HFFc6 (cell line): ENCODE measurements at regions not wholly inside any gene's neighbourhood (a gene's known extent, or its start where the extent isn't known, plus 50 kb on each side); places are given as distances from the start of the nearest gene placed in this dataset.

Experiments used
- DNase-seq: peaks from one replicate; pipeline ENCODE4 v3.0.0-alpha.2; 2018
- H3K27ac Mint-ChIP-seq: 2 replicates; pipeline ENCODE4 v1.8.0; 2020; ENCODE audit warnings: mild to moderate bottlenecking, mixed read lengths
- H3K27me3 Mint-ChIP-seq: 2 replicates; pipeline ENCODE4 v1.8.0; 2021; ENCODE audit warnings: mild to moderate bottlenecking, moderate library complexity, mixed read lengths; ENCODE audit not compliant: insufficient read depth
- H3K36me3 Mint-ChIP-seq: 2 replicates; pipeline ENCODE4 v1.8.0; 2021; ENCODE audit warnings: low read depth, mixed read lengths
- H3K4me1 Mint-ChIP-seq: 2 replicates; pipeline ENCODE4 v1.8.0; 2020; ENCODE audit warnings: low read depth, mixed read lengths
- H3K4me3 Mint-ChIP-seq: 2 replicates; pipeline ENCODE4 v1.8.0; 2020; ENCODE audit warnings: mild to moderate bottlenecking, moderate library complexity, mixed read lengths
- H3K9me3 Mint-ChIP-seq: 2 replicates; pipeline ENCODE4 v1.8.0; 2020; ENCODE audit warnings: mild to moderate bottlenecking, mixed read lengths
- TF ChIP-seq, protein P1 (sequence below): fragments of 200-600 bp; sonication (generic); IDR thresholded peaks from 2 replicates; pipeline ENCODE4 v1.5.0; 2021; ENCODE audit warnings: antibody characterized with exemption, mild to moderate bottlenecking

DNA sequence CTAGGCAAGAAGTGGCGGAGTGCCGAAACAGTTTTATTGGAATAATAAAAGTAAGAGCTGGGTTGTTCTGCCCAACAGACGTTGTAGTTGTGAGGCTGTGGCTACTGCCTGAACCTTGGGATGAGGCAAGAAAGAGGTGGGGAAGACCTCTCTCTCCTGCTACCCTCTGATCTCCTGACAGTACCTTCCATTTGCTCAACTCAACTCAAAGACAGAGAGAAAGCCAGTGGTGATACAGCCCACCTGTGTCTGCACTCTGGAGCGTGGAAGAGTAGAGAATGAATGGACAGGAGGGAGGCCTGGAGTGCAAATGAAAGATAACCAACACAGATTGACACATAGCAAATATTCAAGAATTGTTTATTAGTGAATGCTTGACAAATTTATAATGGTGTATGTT lies 590.3 kb downstream of the NYAP2 start:
- Mint-ChIP-seq H3K9me3 (no peaks in the 10 kb centered on the region), H3K4me3 (no peak overlapping the region), H3K4me1 (peaks cover 21% of the 10 kb centered on the region), H3K36me3 (peaks cover 4% of the 10 kb centered on the region; the same call in 1 of the 2 replicates), H3K27ac (no peak overlapping the region), H3K27me3 (no peaks in the 10 kb centered on the region; the same call in 1 of the 2 replicates)
- TF ChIP-seq, protein P1, sequence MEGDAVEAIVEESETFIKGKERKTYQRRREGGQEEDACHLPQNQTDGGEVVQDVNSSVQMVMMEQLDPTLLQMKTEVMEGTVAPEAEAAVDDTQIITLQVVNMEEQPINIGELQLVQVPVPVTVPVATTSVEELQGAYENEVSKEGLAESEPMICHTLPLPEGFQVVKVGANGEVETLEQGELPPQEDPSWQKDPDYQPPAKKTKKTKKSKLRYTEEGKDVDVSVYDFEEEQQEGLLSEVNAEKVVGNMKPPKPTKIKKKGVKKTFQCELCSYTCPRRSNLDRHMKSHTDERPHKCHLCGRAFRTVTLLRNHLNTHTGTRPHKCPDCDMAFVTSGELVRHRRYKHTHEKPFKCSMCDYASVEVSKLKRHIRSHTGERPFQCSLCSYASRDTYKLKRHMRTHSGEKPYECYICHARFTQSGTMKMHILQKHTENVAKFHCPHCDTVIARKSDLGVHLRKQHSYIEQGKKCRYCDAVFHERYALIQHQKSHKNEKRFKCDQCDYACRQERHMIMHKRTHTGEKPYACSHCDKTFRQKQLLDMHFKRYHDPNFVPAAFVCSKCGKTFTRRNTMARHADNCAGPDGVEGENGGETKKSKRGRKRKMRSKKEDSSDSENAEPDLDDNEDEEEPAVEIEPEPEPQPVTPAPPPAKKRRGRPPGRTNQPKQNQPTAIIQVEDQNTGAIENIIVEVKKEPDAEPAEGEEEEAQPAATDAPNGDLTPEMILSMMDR = no peak
- no peak for DNase-seq

DNA sequence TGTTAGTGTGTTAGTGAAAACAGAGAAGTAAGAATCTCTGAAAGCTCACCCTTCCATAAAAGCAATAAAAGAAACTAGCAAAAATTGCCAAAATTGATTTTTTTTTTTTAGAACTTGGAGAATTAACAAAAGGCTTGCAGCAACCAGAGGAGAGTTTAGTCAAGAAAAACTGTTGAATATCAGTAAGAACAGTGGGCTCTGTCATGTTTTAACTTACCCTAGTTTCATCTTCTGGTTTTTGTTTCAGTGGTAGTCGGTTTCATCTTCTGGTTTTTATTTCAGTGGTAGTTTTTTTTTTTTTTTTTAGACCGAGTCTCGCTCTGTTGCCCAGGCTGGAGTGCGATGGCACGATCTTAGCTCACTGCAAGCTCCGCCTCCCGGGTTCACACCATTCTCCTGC lies 580.9 kb downstream of the NYAP2 start:
- Mint-ChIP-seq H3K9me3 (peaks cover 8% of the 10 kb centered on the region), H3K4me3 (no peak overlapping the region), H3K27me3 (peaks cover 1% of the 10 kb centered on the region; the same call in 1 of the 2 replicates), H3K4me1 (no peaks in the 10 kb centered on the region), H3K27ac (no peak overlapping the region), H3K36me3 (peaks cover 10% of the 10 kb centered on the region; the same call in 1 of the 2 replicates)
- DNase-seq = no peak
- TF ChIP-seq, protein P1 = no peak

DNA sequence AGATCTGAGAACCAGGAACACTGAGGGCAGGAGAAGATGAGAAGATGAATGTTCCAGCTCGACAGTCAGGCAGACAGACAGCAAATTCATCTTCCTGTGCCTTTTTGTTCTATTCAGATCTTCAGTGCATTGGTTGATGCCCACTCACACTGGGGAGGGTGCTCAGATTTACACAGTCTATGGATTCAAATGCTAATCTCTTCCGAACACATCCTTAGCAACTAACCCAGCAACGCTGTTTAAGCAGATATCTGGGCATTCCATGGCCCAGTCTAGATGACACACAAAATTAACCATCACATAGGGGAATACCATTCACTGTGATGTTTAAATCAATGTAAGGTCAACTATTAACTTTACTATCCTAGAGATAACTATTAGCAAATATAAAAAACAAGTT lies 571.9 kb downstream of the NYAP2 start:
- H3K9me3 Mint-ChIP-seq = no peaks in the 10 kb centered on the region
- DNase-seq = no peak
- H3K27me3 Mint-ChIP-seq = no peaks in the 10 kb centered on the region; the same call in 1 of the 2 replicates
- no peak overlapping the region for H3K27ac Mint-ChIP-seq
- no peak overlapping the region for H3K4me3 Mint-ChIP-seq
- H3K36me3 Mint-ChIP-seq = no peaks in the 10 kb centered on the region
- no peaks in the 10 kb centered on the region for H3K4me1 Mint-ChIP-seq
- TF ChIP-seq, protein P1 = no peak

DNA sequence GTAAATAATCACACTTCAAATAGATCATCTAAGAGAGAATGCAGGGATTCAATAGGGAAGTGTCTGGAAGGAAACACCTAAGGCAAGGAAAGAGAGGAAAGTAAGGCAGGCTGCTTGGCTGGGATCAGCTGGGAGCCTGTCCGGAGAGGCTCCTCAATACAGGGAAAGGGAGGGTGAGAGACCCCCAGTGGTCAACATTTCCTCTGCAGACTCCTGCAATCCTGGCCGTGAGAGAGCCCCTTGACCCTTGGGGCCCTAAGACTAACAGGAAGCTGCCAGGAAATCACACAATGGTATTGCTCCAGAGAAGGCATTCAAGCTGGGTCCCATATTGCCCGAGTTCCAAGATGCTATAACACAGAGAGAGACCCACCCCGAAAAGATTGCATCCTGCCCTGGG lies 549.4 kb downstream of the NYAP2 start:
- Mint-ChIP-seq H3K9me3 (peaks cover 24% of the 10 kb centered on the region), H3K36me3 (peaks cover 22% of the 10 kb centered on the region), H3K4me1 (no peaks in the 10 kb centered on the region), H3K27me3 (no peaks in the 10 kb centered on the region; the same call in 1 of the 2 replicates), H3K4me3 (no peak overlapping the region), H3K27ac (no peak overlapping the region)
- TF ChIP-seq, protein P1 = no peak
- no peak for DNase-seq

DNA sequence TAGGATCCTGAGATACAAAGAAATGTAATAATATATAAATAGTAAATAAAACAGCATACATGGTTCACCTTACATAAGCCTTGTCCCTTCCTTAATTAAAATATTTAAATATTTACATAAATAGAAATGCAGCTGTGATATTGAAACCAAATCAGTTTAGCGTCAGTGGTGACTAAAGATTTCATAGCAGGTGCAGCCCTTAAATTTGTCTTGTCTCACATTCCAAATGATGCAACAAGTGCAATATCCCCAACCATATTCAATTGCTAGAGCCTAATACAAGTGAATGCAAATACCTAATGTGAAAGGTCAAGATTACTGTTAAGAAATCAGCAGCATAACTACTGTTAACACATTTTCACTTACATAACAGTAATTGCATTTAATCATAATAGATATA lies 539.5 kb downstream of the NYAP2 start:
- no peaks in the 10 kb centered on the region for H3K4me1 Mint-ChIP-seq
- no peak overlapping the region for H3K4me3 Mint-ChIP-seq
- peaks cover 6% of the 10 kb centered on the region; the same call in 1 of the 2 replicates for H3K27me3 Mint-ChIP-seq
- no peaks in the 10 kb centered on the region for H3K9me3 Mint-ChIP-seq
- no peak for DNase-seq
- no peaks in the 10 kb centered on the region for H3K36me3 Mint-ChIP-seq
- H3K27ac Mint-ChIP-seq = no peak overlapping the region
- TF ChIP-seq, protein P1 = no peak

DNA sequence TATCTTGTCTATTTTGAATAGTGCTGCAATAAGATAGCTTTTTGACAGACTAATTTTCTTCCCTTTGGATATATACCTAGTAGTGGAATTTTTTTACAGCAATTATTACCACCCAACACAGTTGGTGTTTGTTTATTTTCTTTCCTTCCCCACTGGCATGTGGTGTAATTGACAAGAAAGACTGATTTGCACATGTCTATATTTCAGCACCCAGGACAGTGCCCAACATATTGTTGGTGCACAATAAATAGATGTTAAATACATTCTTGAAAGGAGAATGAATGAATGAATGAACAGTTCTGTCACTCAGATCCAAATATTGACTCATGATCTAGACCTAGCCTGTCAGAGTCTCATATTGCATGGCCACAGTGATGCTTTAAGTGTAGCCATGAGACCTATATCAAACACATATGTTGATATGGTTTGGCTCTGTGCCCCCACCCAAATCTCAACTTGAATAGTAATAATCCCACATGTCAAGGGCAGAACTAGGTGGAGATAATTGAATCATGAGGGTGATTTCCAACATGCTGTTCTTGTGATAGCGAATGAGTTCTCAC lies 538.2 kb downstream of the NYAP2 start:
- Mint-ChIP-seq H3K4me3 (no peak overlapping the region), H3K9me3 (no peaks in the 10 kb centered on the region), H3K36me3 (no peaks in the 10 kb centered on the region), H3K27ac (no peak overlapping the region), H3K27me3 (peaks cover 6% of the 10 kb centered on the region; the same call in 1 of the 2 replicates), H3K4me1 (no peaks in the 10 kb centered on the region)
- TF ChIP-seq, protein P1 = no peak
- no peak for DNase-seq
